ENCODE measurements at regions not wholly inside any gene's neighbourhood (a gene's known extent, or its start where the extent isn't known, plus 50 kb on each side); places are given as distances from the start of the nearest gene placed in this dataset.

- no peak for DNase-seq
- TF ChIP-seq CTCF (IDR thresholded peaks at IDR 0.05; ENCODE audit: low read depth, low read length) = no peak
- no peaks in the 10 kb centered on the region for H3K36me3 ChIP-seq
- H3K9me3 ChIP-seq = no peaks in the 10 kb centered on the region
- peaks cover 16% of the 10 kb centered on the region for H3K27me3 ChIP-seq
- no peaks in the 10 kb centered on the region for H3K4me1 ChIP-seq
- H3K4me3 ChIP-seq (ENCODE audit: low read depth, low read length) = no peak overlapping the region
Measured at GRCh38 chr2:198339116-198339515, 534.7 kb downstream of the PLCL1 start.

- Histone ChIP-seq H3K4me1 (no peaks in the 10 kb centered on the region), H3K9me3 (no peaks in the 10 kb centered on the region), H3K27me3 (peaks cover 16% of the 10 kb centered on the region), H3K36me3 (no peaks in the 10 kb centered on the region), H3K4me3 (ENCODE audit: low read depth, low read length) (no peak overlapping the region)
- no peak for TF ChIP-seq CTCF (IDR thresholded peaks at IDR 0.05; ENCODE audit: low read depth, low read length)
- no peak for DNase-seq
Measured at GRCh38 chr2:198337368-198337767, 533.0 kb downstream of the PLCL1 start.

GRCh38 chr2:198328454-198328853 lies 524.1 kb downstream of the PLCL1 start:
- Histone ChIP-seq H3K4me1 (no peaks in the 10 kb centered on the region), H3K4me3 (ENCODE audit: low read depth, low read length) (no peak overlapping the region), H3K36me3 (no peaks in the 10 kb centered on the region), H3K9me3 (no peaks in the 10 kb centered on the region), H3K27me3 (peaks cover 7% of the 10 kb centered on the region; the same call in 1 of the 2 replicates)
- TF ChIP-seq CTCF (IDR thresholded peaks at IDR 0.05; ENCODE audit: low read depth, low read length) = no peak
- no peak for DNase-seq

GRCh38 chr2:198327526-198327925 lies 523.1 kb downstream of the PLCL1 start:
- Histone ChIP-seq H3K4me1 (no peaks in the 10 kb centered on the region), H3K4me3 (ENCODE audit: low read depth, low read length) (no peak overlapping the region)
- no peak for DNase-seq

GRCh38 chr2:198326431-198326830 lies 522.0 kb downstream of the PLCL1 start:
- Histone ChIP-seq H3K4me1 (no peaks in the 10 kb centered on the region), H3K4me3 (ENCODE audit: low read depth, low read length) (no peak overlapping the region), H3K36me3 (no peaks in the 10 kb centered on the region), H3K9me3 (no peaks in the 10 kb centered on the region), H3K27me3 (peaks cover 7% of the 10 kb centered on the region; the same call in 1 of the 2 replicates)
- no peak for DNase-seq
- no peak for TF ChIP-seq CTCF (IDR thresholded peaks at IDR 0.05; ENCODE audit: low read depth, low read length)

More at GRCh38 chr2:198327526-198327925, 523.1 kb downstream of the PLCL1 start:
- peaks cover 7% of the 10 kb centered on the region; the same call in 1 of the 2 replicates for H3K27me3 ChIP-seq
- no peak for TF ChIP-seq CTCF (IDR thresholded peaks at IDR 0.05; ENCODE audit: low read depth, low read length)
- H3K9me3 ChIP-seq = no peaks in the 10 kb centered on the region
- no peaks in the 10 kb centered on the region for H3K36me3 ChIP-seq

GRCh38 chr2:198325359-198325758 lies 521.0 kb downstream of the PLCL1 start:
- Histone ChIP-seq H3K9me3 (no peaks in the 10 kb centered on the region), H3K4me1 (no peaks in the 10 kb centered on the region), H3K4me3 (ENCODE audit: low read depth, low read length) (no peak overlapping the region), H3K36me3 (no peaks in the 10 kb centered on the region), H3K27me3 (peaks cover 7% of the 10 kb centered on the region)
- no peak for TF ChIP-seq CTCF (IDR thresholded peaks at IDR 0.05; ENCODE audit: low read depth, low read length)
- DNase-seq = no peak

Measured in BE2C (cell line).